ENCODE measurements at regions not wholly inside any gene's neighbourhood (a gene's known extent, or its start where the extent isn't known, plus 50 kb on each side); places are given as distances from the start of the nearest gene placed in this dataset.
A peak's percentile ranks its signal among the peaks of the same experiment; 100 is the strongest.
"Not testable (repeated sequence)": the region's sequence is repeated elsewhere in the genome, so short reads cannot be mapped to it uniquely, and the experiment has no call there.

GRCh38 chr11:38612701-38613100 lies 2014.7 kb upstream of the RAG2 start:
- H3K4me3 Mint-ChIP-seq (ENCODE audit: unreplicated experiment), result no peak overlapping the region
- H3K36me3 Mint-ChIP-seq (ENCODE audit: unreplicated experiment), result no peaks in the 10 kb centered on the region

GRCh38 chr11:38601371-38601770 lies 2003.3 kb upstream of the RAG2 start:
- H3K4me1 Mint-ChIP-seq (ENCODE audit: unreplicated experiment); DNase-seq (ENCODE audit: extremely low spot score, unreplicated experiment); H3K9me3 Mint-ChIP-seq (ENCODE audit: unreplicated experiment); H3K27me3 Mint-ChIP-seq (ENCODE audit: unreplicated experiment); H3K4me3 Mint-ChIP-seq (ENCODE audit: unreplicated experiment); H3K36me3 Mint-ChIP-seq (ENCODE audit: unreplicated experiment); H3K27ac Mint-ChIP-seq (ENCODE audit: unreplicated experiment): not testable (repeated sequence)

More at GRCh38 chr11:38612701-38613100, 2014.7 kb upstream of the RAG2 start:
- Mint-ChIP-seq H3K27ac (ENCODE audit: unreplicated experiment) (no peak overlapping the region), H3K27me3 (ENCODE audit: unreplicated experiment) (no peaks in the 10 kb centered on the region), H3K4me1 (ENCODE audit: unreplicated experiment) (no peaks in the 10 kb centered on the region), H3K9me3 (ENCODE audit: unreplicated experiment) (peaks cover 21% of the 10 kb centered on the region)
- DNase-seq (ENCODE audit: extremely low spot score, unreplicated experiment), result no peak
- TF ChIP-seq CTCF (IDR thresholded peaks at IDR 0.05), result no peak

DNA sequence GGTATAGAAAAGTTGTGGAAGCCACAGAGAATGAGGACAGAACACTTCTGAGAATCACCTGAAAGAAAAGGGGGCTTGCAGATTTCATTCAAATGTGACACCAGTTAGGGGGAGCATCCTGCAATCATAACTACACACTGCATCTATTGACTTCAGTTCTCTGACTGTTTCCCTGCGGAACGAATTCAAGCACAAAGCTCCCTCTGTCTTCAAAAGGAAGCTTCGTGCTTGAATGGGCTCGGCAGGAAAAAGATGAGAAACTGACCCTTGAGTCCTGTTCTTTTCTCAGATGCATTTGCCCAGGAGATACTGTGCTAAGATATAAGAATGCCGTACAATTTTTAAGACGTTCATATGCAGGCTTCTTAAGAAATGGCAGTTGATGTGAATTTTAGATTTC lies 2000.4 kb upstream of the RAG2 start:
- no peaks in the 10 kb centered on the region for H3K36me3 Mint-ChIP-seq (ENCODE audit: unreplicated experiment)
- no peaks in the 10 kb centered on the region for H3K9me3 Mint-ChIP-seq (ENCODE audit: unreplicated experiment)
- no peak overlapping the region for H3K27ac Mint-ChIP-seq (ENCODE audit: unreplicated experiment)
- no peak for DNase-seq (ENCODE audit: extremely low spot score, unreplicated experiment)
- H3K4me3 Mint-ChIP-seq (ENCODE audit: unreplicated experiment), result no peak overlapping the region
- H3K27me3 Mint-ChIP-seq (ENCODE audit: unreplicated experiment), result no peaks in the 10 kb centered on the region
- peaks cover 5% of the 10 kb centered on the region for H3K4me1 Mint-ChIP-seq (ENCODE audit: unreplicated experiment)
- peak; percentile 27 for TF ChIP-seq CTCF (IDR thresholded peaks at IDR 0.05)

DNA sequence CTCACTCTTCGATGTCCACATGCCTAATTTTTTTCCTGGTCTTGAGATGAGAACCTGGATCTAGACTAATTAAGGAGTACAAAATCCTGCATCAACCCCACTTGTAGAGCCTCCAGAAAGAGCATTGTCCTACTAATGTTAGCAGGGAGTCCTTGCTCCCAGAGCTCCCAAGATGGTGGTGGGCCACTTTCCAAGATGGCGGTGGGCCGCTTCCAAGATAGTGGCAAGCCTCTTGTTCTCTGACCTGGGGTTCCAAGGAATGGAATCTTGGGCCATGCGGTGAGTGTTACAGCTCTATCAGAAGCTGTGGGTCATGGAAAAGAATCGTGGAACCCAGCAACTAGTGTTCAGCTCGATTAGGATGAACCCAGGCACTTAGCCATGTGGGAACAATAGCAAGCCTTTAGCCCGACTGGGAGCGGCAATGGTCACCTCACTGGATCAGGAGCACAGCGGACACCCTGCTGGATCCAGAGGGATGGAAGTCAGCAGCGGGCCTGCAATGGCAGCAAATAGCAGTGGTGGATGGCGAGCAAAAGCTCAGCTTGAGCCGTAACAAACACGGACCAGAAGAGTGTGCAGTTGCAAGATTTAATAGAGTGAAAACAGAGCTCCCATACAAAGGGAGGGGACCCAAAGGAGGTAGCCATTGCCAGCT lies 1997.5 kb upstream of the RAG2 start:
- H3K36me3 Mint-ChIP-seq (ENCODE audit: unreplicated experiment); H3K4me3 Mint-ChIP-seq (ENCODE audit: unreplicated experiment); H3K9me3 Mint-ChIP-seq (ENCODE audit: unreplicated experiment); H3K27me3 Mint-ChIP-seq (ENCODE audit: unreplicated experiment); DNase-seq (ENCODE audit: extremely low spot score, unreplicated experiment); H3K4me1 Mint-ChIP-seq (ENCODE audit: unreplicated experiment); H3K27ac Mint-ChIP-seq (ENCODE audit: unreplicated experiment): not testable (repeated sequence)

DNA sequence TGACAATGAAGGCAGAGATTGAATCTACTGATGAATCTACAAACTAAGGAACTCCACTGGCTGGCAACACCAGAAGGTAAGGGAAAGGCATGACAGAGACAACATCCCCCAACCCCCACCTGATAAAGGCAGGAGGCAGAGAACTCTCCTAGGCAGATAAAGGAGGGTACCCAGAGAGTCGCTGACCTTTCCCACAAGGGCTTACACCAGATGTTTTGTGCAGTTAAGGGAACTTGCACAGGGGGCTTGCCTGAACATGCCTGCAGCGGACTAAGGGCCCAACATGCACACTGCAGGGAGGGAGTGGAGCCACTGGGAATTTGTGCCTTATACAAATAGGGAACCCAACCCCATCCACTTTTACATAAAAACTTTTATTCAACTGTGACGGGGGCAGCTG lies 1996.9 kb upstream of the RAG2 start:
- Mint-ChIP-seq H3K4me3 (ENCODE audit: unreplicated experiment) (no peak overlapping the region), H3K27me3 (ENCODE audit: unreplicated experiment) (no peaks in the 10 kb centered on the region), H3K27ac (ENCODE audit: unreplicated experiment) (no peak overlapping the region), H3K36me3 (ENCODE audit: unreplicated experiment) (no peaks in the 10 kb centered on the region), H3K4me1 (ENCODE audit: unreplicated experiment) (peaks cover 8% of the 10 kb centered on the region), H3K9me3 (ENCODE audit: unreplicated experiment) (no peaks in the 10 kb centered on the region)
- DNase-seq (ENCODE audit: extremely low spot score, unreplicated experiment), result no peak
- no peak for TF ChIP-seq CTCF (IDR thresholded peaks at IDR 0.05)

- TF ChIP-seq CTCF (IDR thresholded peaks at IDR 0.05), result no peak
- Mint-ChIP-seq H3K27ac (ENCODE audit: unreplicated experiment) (peak overlapping the region; percentile 38), H3K4me3 (ENCODE audit: unreplicated experiment) (no peak overlapping the region), H3K36me3 (ENCODE audit: unreplicated experiment) (no peaks in the 10 kb centered on the region), H3K4me1 (ENCODE audit: unreplicated experiment) (peaks cover 7% of the 10 kb centered on the region), H3K9me3 (ENCODE audit: unreplicated experiment) (no peaks in the 10 kb centered on the region), H3K27me3 (ENCODE audit: unreplicated experiment) (no peaks in the 10 kb centered on the region)
- DNase-seq (ENCODE audit: extremely low spot score, unreplicated experiment), result no peak
Measured at GRCh38 chr11:38593649-38594048, 1995.6 kb upstream of the RAG2 start.

All from osteocyte (in vitro differentiated cells).